GM12878 (cell line): ENCODE measurements at regions not wholly inside any gene's neighbourhood (a gene's known extent, or its start where the extent isn't known, plus 50 kb on each side); places are given as distances from the start of the nearest gene placed in this dataset.

Experiments used
- ATAC-seq: fragments of 200-7000 bp; cut with Tn5 transposase; 3 replicates; pipeline ENCODE4 v1.9.1; 2020; ENCODE audit warnings: mild to moderate bottlenecking, moderate library complexity
- BruUV-seq: library from RNA; stranded (reverse); fragments of 400-500 nt; replicated peaks from 2 replicates; lab custom pipeline; 2021; lab: Mats Ljungman, UMichigan
- CTCF ChIA-PET: fragments of 300-600 bp; sonication (Branson Sonifier 250); formaldehyde crosslinking; extraction: SDS; loops from one replicate; lab custom pipeline; 2021; ENCODE audit warnings: inconsistent platforms; lab: Yijun Ruan, JAX
- POLR2A ChIA-PET: fragments of 350-600 bp; formaldehyde crosslinking; extraction: SDS; loops from one replicate; lab custom pipeline; 2021; ENCODE audit warnings: inconsistent platforms; lab: Charles Lee
- RAD21 ChIA-PET: fragments of 300-600 bp; sonication (Branson Sonifier 250); formaldehyde crosslinking; loops from one replicate; lab custom pipeline; 2023; ENCODE audit warnings: antibody characterized with exemption; ENCODE audit not compliant: unreplicated experiment; lab: Charles Lee
- SMC1A ChIA-PET: fragments of 300-600 bp; sonication (Branson Sonifier 250); formaldehyde crosslinking; loops from one replicate; lab custom pipeline; 2023; ENCODE audit not compliant: unreplicated experiment, uncharacterized antibody; lab: Charles Lee
- DNase-seq: peaks from one replicate; pipeline ENCODE4 v3.0.0-alpha.2; 2011; ENCODE audit warnings: low read depth, low spot score
- FAIRE-seq: peaks from 3 replicates; lab custom pipeline; 2011; peaks lifted over from hg19 to GRCh38; lab: Jason Lieb, UNC
- H2AFZ ChIP-seq: 2 replicates; pipeline ENCODE4 v1.6.0; 2011; ENCODE audit warnings: low read depth, low read length, control low read depth; ENCODE audit not compliant: control insufficient read depth
- H3K27ac ChIP-seq: 2 replicates; pipeline ENCODE4 v1.5.1; 2011; ENCODE audit warnings: control low read depth; ENCODE audit not compliant: control insufficient read depth, insufficient read depth
- H3K27me3 ChIP-seq, 2 experiments: replicated peaks in 1 of 2; 2 replicates each; pipeline versions ENCODE4 v1.6.0 to v1.6.1; 2011; ENCODE audit warnings: low read length in 1 of 2; ENCODE audit not compliant: control insufficient read depth in 2 of 2, insufficient read depth in 2 of 2
- H3K36me3 ChIP-seq, 2 experiments: 2 replicates each; pipeline ENCODE4 v1.5.1; 2011; ENCODE audit warnings: low read length in 1 of 2; ENCODE audit not compliant: control insufficient read depth in 2 of 2, insufficient read depth in 2 of 2
- H3K4me1 ChIP-seq: 2 replicates; pipeline ENCODE4 v1.6.1; 2011; ENCODE audit warnings: mild to moderate bottlenecking, low read length, moderate library complexity, mixed read lengths; ENCODE audit not compliant: control insufficient read depth, insufficient read depth
- H3K4me2 ChIP-seq: 2 replicates; pipeline ENCODE4 v1.6.0; 2011; ENCODE audit warnings: control low read depth; ENCODE audit not compliant: control insufficient read depth, insufficient read depth
- H3K4me3 ChIP-seq: fragments of 200-600 bp; sonication (generic); 2 replicates; pipeline ENCODE4 v1.5.1; 2016
- H3K79me2 ChIP-seq: 2 replicates; pipeline ENCODE4 v1.6.0; 2011; ENCODE audit warnings: low read length; ENCODE audit not compliant: control insufficient read depth, insufficient read depth
- H3K9ac ChIP-seq: 2 replicates; pipeline ENCODE4 v1.8.0; 2011; ENCODE audit warnings: low read length, control low read depth, mixed read lengths; ENCODE audit not compliant: control insufficient read depth, insufficient read depth
- H3K9me3 ChIP-seq: replicated peaks from 3 replicates; pipeline ENCODE4 v1.5.1; 2011; ENCODE audit warnings: mild to moderate bottlenecking, low read length; ENCODE audit not compliant: control insufficient read depth, insufficient read depth
- H4K20me1 ChIP-seq: 2 replicates; pipeline ENCODE4 v1.6.0; 2011; ENCODE audit not compliant: control insufficient read depth, insufficient read depth
- ESRRA ChIP-seq: IDR thresholded peaks from 2 replicates; pipeline ENCODE4 v1.6.1; 2012; ENCODE audit warnings: mild to moderate bottlenecking, low read length, improper control_type of control experiment
- FOXM1 ChIP-seq: IDR thresholded peaks from 2 replicates; pipeline ENCODE4 v1.6.1; 2012; ENCODE audit warnings: low read depth, mild to moderate bottlenecking, inconsistent platforms, low read length, moderate library complexity
- HDGF ChIP-seq: fragments of 450-650 bp; IDR thresholded peaks from 2 replicates; pipeline ENCODE4 v1.6.1; 2016; ENCODE audit warnings: antibody characterized with exemption
- MEF2A ChIP-seq: IDR thresholded peaks from 2 replicates; pipeline ENCODE4 v1.6.1; 2011; ENCODE audit warnings: low read depth, mild to moderate bottlenecking, low read length, moderate library complexity; ENCODE audit not compliant: insufficient read depth
- MTA3 ChIP-seq: IDR thresholded peaks from 2 replicates; pipeline ENCODE4 v1.6.1; 2012; ENCODE audit warnings: low read length, inconsistent platforms, borderline replicate concordance
- MYB ChIP-seq: fragments of 150-350 bp; IDR thresholded peaks from 2 replicates; pipeline ENCODE4 v1.6.1; 2014; ENCODE audit warnings: mild to moderate bottlenecking, low read depth, low read length, borderline replicate concordance
- TCF3 ChIP-seq: IDR thresholded peaks from 2 replicates; pipeline ENCODE4 v1.6.1; 2012; ENCODE audit warnings: low read depth, mild to moderate bottlenecking, low read length, borderline replicate concordance; ENCODE audit not compliant: insufficient read depth
- ZNF217 ChIP-seq: fragments of 450-650 bp; IDR thresholded peaks from 2 replicates; pipeline ENCODE4 v1.6.1; 2017; ENCODE audit warnings: antibody characterized with exemption, mild to moderate bottlenecking
- WGBS: methylation state at CpG from one replicate; pipeline ENCODE4 v1.1.6; 2016; ENCODE audit warnings: low lambda C conversion rate; ENCODE audit not compliant: insufficient replicate concordance, insufficient coverage; ENCODE audit errors: missing lambda C conversion rate; 5-methylcytosine and 5-hydroxymethylcytosine counted together
- in situ Hi-C: fragments of 300-500 bp; cut with MboI; formaldehyde crosslinking; loops from 9 replicates; pipeline ENCODE4 v1.14.3; 2018; ENCODE audit warnings: mixed read lengths
- intact Hi-C: fragments of 100-400 bp; cut with micrococcal nuclease; formaldehyde crosslinking; loops from one replicate; pipeline ENCODE4 v1.14.2; 2022; ENCODE audit not compliant: unreplicated experiment
- TF ChIP-seq, protein P1 (sequence below): fragments of 450-650 bp; IDR thresholded peaks from 2 replicates; pipeline ENCODE4 v1.6.1; 2018; ENCODE audit warnings: borderline replicate concordance, mild to moderate bottlenecking; ENCODE audit not compliant: partially characterized antibody
- TF ChIP-seq, protein P2 (sequence below): fragments of 450-650 bp; IDR thresholded peaks from 2 replicates; pipeline ENCODE4 v1.6.1; 2014; ENCODE audit warnings: mild to moderate bottlenecking

DNA sequence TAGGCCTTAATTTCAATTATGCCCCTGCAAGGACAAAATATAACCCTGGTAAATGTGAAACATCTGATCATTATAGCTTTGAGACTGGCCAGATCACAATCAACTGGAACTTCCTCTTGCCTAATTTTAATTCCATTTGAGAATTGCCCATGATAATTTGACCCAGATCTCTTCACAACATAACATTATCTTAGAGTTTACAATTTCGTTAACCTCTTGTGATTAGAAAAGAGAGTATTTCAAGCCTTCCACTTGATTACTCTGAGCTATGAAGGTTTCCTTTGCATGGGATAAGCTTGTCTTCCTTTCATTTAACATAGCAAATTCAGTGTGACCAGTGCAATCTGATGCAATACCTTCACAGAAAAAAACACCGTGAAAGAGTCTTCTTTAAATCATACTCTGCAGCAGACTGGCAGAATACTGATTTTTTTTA, 143.6 kb downstream of the DUSP6 start:
- no peaks in the 10 kb centered on the region for H3K9me3 ChIP-seq
- no peak overlapping the region for H2AFZ ChIP-seq
- H3K79me2 ChIP-seq: no peaks in the 10 kb centered on the region
- no peaks in the 10 kb centered on the region for H3K4me1 ChIP-seq
- H3K36me3 ChIP-seq: no peaks in the 10 kb centered on the region
- ChIA-PET RAD21 (no interaction called here), SMC1A (interaction anchor here (0.6 kb wide), 1 partner anchor 148 kb away, joined by 3 read pairs; no protein-coding TSS in a partner anchor)
- FAIRE-seq (no peak), ATAC-seq (no peak)
- in situ Hi-C loops (no loop called here), intact Hi-C loops (no loop called here)
- no peak overlapping the region for H3K4me2 ChIP-seq
- no peaks in the 10 kb centered on the region for H4K20me1 ChIP-seq
- WGBS: 24% methylated on average over 2 of the region's 2 CpGs
- TF ChIP-seq, protein P1, sequence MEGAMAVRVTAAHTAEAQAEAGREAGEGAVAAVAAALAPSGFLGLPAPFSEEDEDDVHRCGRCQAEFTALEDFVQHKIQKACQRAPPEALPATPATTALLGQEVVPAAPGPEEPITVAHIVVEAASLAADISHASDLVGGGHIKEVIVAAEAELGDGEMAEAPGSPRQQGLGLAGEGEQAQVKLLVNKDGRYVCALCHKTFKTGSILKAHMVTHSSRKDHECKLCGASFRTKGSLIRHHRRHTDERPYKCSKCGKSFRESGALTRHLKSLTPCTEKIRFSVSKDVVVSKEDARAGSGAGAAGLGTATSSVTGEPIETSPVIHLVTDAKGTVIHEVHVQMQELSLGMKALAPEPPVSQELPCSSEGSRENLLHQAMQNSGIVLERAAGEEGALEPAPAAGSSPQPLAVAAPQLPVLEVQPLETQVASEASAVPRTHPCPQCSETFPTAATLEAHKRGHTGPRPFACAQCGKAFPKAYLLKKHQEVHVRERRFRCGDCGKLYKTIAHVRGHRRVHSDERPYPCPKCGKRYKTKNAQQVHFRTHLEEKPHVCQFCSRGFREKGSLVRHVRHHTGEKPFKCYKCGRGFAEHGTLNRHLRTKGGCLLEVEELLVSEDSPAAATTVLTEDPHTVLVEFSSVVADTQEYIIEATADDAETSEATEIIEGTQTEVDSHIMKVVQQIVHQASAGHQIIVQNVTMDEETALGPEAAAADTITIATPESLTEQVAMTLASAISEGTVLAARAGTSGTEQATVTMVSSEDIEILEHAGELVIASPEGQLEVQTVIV: no peak
- TF ChIP-seq HDGF (no peak), MTA3 (no peak), MYB (no peak), MEF2A (no peak), FOXM1 (no peak), ESRRA (no peak), TCF3 (no peak), ZNF217 (no peak)
- TF ChIP-seq, protein P2, sequence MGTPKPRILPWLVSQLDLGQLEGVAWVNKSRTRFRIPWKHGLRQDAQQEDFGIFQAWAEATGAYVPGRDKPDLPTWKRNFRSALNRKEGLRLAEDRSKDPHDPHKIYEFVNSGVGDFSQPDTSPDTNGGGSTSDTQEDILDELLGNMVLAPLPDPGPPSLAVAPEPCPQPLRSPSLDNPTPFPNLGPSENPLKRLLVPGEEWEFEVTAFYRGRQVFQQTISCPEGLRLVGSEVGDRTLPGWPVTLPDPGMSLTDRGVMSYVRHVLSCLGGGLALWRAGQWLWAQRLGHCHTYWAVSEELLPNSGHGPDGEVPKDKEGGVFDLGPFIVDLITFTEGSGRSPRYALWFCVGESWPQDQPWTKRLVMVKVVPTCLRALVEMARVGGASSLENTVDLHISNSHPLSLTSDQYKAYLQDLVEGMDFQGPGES: no peak
- TF ChIP-seq, all 136 proteins: peak for 0
- Histone ChIP-seq H3K27ac (no peak overlapping the region), H3K9ac (no peak overlapping the region), H3K4me3 (no peak overlapping the region), H3K27me3 (no peaks in the 10 kb centered on the region)
- DNase-seq: no peak
- POLR2A ChIA-PET: interaction anchor here (0.6 kb wide), 1 partner anchor 757 kb away, joined by 3 read pairs; no protein-coding TSS in a partner anchor
- CTCF ChIA-PET: no interaction called here
- BruUV-seq: no TSS peak
